Immature natural killer cell (primary cell): ENCODE measurements at regions not wholly inside any gene's neighbourhood (a gene's known extent, or its start where the extent isn't known, plus 50 kb on each side); places are given as distances from the start of the nearest gene placed in this dataset.
"Not testable (repeated sequence)": the region's sequence is repeated elsewhere in the genome, so short reads cannot be mapped to it uniquely, and the experiment has no call there.

Source experiments
- DNase-seq, 3 donors: peaks; one replicate each; pipeline ENCODE4 v3.0.0; 2022; ENCODE audit warnings: mixed read lengths in 1 of 3
- H3K27ac Mint-ChIP-seq, 6 donors: one replicate each; pipeline ENCODE4 v1.8.0; 2020; ENCODE audit warnings: mixed read lengths in 6 of 6, mild to moderate bottlenecking in 5 of 6, inconsistent platforms in 4 of 6, moderate library complexity in 3 of 6
- H3K27me3 Mint-ChIP-seq, 3 donors: one replicate each; pipeline ENCODE4 v1.8.0; 2020 to 2021; ENCODE audit warnings: low read depth in 3 of 3, mild to moderate bottlenecking in 3 of 3, mixed read lengths in 3 of 3, moderate library complexity in 3 of 3, inconsistent platforms in 1 of 3
- H3K36me3 Mint-ChIP-seq, 3 donors: one replicate each; pipeline ENCODE4 v1.8.0; 2020; ENCODE audit warnings: mixed read lengths in 3 of 3, inconsistent platforms in 2 of 3, mild to moderate bottlenecking in 2 of 3
- H3K4me1 Mint-ChIP-seq, 2 donors: one replicate each; pipeline ENCODE4 v1.8.0; 2020; ENCODE audit warnings: inconsistent platforms in 2 of 2, mild to moderate bottlenecking in 2 of 2, mixed read lengths in 2 of 2, moderate library complexity in 1 of 2
- H3K4me3 Mint-ChIP-seq, 5 donors: one replicate each; pipeline ENCODE4 v1.8.0; 2020; ENCODE audit warnings: mild to moderate bottlenecking in 5 of 5, mixed read lengths in 5 of 5, inconsistent platforms in 3 of 5, moderate library complexity in 3 of 5
- H3K9me3 Mint-ChIP-seq, 6 donors: one replicate each; pipeline ENCODE4 v1.8.0; 2020; ENCODE audit warnings: mild to moderate bottlenecking in 6 of 6, mixed read lengths in 6 of 6, inconsistent platforms in 4 of 6, moderate library complexity in 3 of 6

DNA sequence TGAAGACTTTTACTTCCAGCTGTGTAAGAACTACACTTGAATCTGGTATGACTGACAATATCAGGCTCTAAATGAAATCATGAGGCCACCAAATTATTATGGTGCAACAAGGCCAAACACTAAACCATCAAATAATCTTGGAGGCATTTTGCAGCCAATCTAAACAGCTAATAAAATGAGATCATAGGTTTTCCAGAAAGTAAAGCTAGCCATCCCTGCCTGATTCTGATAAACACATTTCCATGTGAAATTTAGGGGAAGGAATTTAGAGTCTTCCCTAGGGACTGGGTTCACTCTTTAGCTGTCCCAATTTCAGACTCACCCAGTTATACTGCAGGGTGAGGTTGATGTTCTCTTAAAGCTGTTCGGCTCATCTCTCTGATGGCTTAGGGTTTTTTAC lies 190.3 kb upstream of the TMEM196 start:
- H3K4me1 Mint-ChIP-seq, result no peaks in the 10 kb centered on the region
- H3K27ac Mint-ChIP-seq, result no peak overlapping the region

DNA sequence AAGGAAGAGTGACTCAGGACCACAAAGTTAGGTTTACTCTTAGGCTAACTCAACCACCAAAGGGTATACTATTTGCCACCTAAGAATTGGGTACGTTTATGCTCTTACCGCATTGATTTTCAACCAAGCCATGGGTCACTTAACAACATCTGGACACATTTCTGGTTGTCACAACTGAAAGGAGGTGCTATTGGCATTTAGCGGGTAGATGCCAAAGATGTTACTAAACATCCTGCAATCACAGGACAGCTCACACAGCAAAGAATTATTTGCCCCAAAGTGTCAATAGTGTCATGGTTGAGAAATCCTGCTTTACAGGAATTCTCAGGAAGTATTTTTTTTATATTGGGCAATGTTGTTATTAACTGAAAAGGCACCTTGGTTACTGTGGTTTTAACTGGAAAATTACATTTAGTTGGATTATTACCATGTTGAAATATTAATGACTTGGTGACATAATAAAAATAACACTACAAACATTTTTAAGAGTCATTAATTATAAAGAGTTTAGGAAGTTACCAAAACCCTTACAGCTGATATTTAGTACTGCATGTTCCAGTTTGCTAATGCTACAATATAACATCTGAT lies 185.0 kb upstream of the TMEM196 start:
- no peak overlapping the region for H3K4me3 Mint-ChIP-seq
- peaks cover 0 to 1% (median 0%) of the 10 kb centered on the region in 3 donors for H3K27me3 Mint-ChIP-seq

More for the DNA sequence above, 190.3 kb upstream of the TMEM196 start:
- Mint-ChIP-seq H3K27me3 (no peaks in the 10 kb centered on the region), H3K4me3 (no peak overlapping the region), H3K9me3 (peaks cover 0 to 8% (median under 1%) of the 10 kb centered on the region in 6 donors), H3K36me3 (no peaks in the 10 kb centered on the region)
- no peak for DNase-seq

DNA sequence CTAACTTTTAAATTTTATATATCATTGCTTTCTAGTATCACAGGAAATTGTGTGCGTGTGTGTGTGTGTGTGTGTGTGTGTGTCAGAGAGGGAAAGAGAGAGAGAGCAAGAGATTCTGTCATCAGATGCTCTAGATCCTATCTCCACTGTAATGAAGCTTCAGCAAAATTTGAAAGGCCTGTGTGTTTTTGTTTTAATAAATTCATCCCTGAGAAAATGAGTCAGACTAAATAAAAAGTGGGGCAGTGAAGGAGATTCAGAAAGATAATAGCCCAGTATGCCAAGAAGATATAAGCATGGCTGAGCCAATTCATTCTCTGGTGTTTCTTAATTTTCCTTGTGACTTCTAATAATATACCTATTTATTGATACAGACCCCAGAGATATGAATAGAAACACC lies 184.2 kb upstream of the TMEM196 start:
- Mint-ChIP-seq H3K4me3 (no peak overlapping the region), H3K4me1 (no peaks in the 10 kb centered on the region), H3K9me3 (peaks cover 3 to 22% (median 8%) of the 10 kb centered on the region in 6 donors), H3K27me3 (peaks cover 0 to 1% (median 0%) of the 10 kb centered on the region in 3 donors), H3K36me3 (no peaks in the 10 kb centered on the region), H3K27ac (no peak overlapping the region)
- DNase-seq, result no peak

More for the DNA sequence above, 185.0 kb upstream of the TMEM196 start:
- DNase-seq, result no peak
- peaks cover 0 to 19% (median 9%) of the 10 kb centered on the region in 6 donors for H3K9me3 Mint-ChIP-seq
- no peak overlapping the region for H3K27ac Mint-ChIP-seq
- no peaks in the 10 kb centered on the region for H3K36me3 Mint-ChIP-seq
- H3K4me1 Mint-ChIP-seq, result no peaks in the 10 kb centered on the region

DNA sequence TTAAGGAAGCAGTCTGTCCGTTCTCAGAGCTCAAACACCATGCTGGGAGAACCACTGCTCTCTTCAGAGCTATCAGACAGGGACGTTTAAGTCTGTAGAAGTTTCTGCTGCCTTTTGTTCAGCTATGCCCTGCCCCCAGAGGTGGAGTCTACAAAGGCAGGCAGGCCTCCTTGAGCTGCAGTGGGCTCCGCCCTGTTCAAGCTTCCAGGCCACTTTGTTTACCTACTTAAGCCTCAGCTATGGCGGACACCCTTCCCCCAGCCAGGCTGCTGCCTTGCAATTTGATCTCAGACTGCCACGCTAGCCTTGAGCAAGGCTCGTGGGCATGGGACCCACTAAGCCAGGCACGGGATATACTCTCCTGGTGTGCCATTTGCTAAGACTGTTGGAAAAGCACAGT lies 180.7 kb upstream of the TMEM196 start:
- not testable (repeated sequence) for H3K36me3 Mint-ChIP-seq

GRCh38 chr7:19953411-19953810 lies 180.0 kb upstream of the TMEM196 start:
- not testable (repeated sequence) for H3K4me1 Mint-ChIP-seq, H3K27me3 Mint-ChIP-seq, H3K36me3 Mint-ChIP-seq, H3K4me3 Mint-ChIP-seq, H3K27ac Mint-ChIP-seq, DNase-seq
- peaks cover 6 to 54% (median 29%) of the 10 kb centered on the region in 6 donors for H3K9me3 Mint-ChIP-seq

More for the DNA sequence above, 180.7 kb upstream of the TMEM196 start:
- DNase-seq, H3K27me3 Mint-ChIP-seq, H3K4me1 Mint-ChIP-seq, H3K4me3 Mint-ChIP-seq, H3K27ac Mint-ChIP-seq: not testable (repeated sequence)
- H3K9me3 Mint-ChIP-seq, result peaks cover 6 to 49% (median 26%) of the 10 kb centered on the region in 6 donors

GRCh38 chr7:19948160-19948559 lies 174.7 kb upstream of the TMEM196 start:
- no peak for DNase-seq
- Mint-ChIP-seq H3K27me3 (no peaks in the 10 kb centered on the region), H3K4me3 (no peak overlapping the region), H3K27ac (no peak overlapping the region), H3K9me3 (peaks cover 11 to 33% (median 24%) of the 10 kb centered on the region in 6 donors), H3K4me1 (no peaks in the 10 kb centered on the region), H3K36me3 (no peaks in the 10 kb centered on the region)

DNA sequence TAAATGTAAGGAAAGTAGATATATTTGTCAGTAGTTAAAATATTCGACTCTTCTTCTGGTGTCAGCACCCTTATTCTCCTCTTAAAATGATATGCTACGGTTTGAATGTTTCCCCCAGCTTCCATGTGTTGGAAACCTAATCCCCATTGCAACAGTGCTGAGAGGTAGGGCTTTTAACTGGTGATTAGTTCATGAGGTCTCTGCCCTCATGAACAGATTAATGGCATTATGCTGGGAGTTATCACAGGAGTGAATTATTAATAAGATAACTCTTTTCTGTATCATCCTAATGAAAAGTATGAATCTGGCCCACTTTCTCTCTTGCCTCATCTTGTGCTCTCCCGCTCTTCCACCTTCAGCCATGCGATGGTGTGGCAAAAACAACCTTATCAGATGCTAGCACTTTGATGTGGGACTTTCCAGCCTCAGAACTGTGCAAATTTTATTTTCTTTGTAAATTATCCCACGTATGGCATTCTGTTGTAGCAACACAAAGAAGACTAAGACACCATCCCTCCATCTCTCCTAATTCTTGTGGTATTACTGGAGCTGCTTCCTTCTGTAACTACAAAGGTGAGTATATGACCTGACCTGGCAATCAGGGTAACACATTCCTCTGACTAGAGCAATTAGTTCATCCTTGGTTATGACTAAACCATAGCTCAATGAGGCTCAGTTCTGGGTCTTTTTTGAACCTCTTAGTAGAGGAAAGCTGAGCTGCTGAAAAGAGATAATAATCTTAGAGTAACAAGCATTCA lies 171.1 kb upstream of the TMEM196 start:
- no peak overlapping the region for H3K4me3 Mint-ChIP-seq
- peaks cover 0 to 19% (median 5%) of the 10 kb centered on the region in 6 donors for H3K9me3 Mint-ChIP-seq
- H3K27ac Mint-ChIP-seq, result no peak overlapping the region
- DNase-seq, result no peak
- peaks cover 0 to 2% (median 0%) of the 10 kb centered on the region in 3 donors for H3K27me3 Mint-ChIP-seq
- H3K36me3 Mint-ChIP-seq, result no peaks in the 10 kb centered on the region
- H3K4me1 Mint-ChIP-seq, result no peaks in the 10 kb centered on the region

GRCh38 chr7:19939746-19940145 lies 166.3 kb upstream of the TMEM196 start:
- peaks cover 0 to 2% (median 0%) of the 10 kb centered on the region in 3 donors for H3K27me3 Mint-ChIP-seq
- no peak overlapping the region for H3K27ac Mint-ChIP-seq
- no peaks in the 10 kb centered on the region for H3K36me3 Mint-ChIP-seq
- no peak for DNase-seq
- H3K4me3 Mint-ChIP-seq, result no peak overlapping the region
- peaks cover 6 to 39% (median 13%) of the 10 kb centered on the region in 6 donors for H3K9me3 Mint-ChIP-seq
- H3K4me1 Mint-ChIP-seq, result no peaks in the 10 kb centered on the region

GRCh38 chr7:19932549-19933249 lies 159.3 kb upstream of the TMEM196 start:
- peaks cover 0 to 2% (median 0%) of the 10 kb centered on the region in 3 donors for H3K27me3 Mint-ChIP-seq
- H3K36me3 Mint-ChIP-seq, result no peaks in the 10 kb centered on the region
- no peak overlapping the region for H3K27ac Mint-ChIP-seq
- no peak overlapping the region for H3K4me3 Mint-ChIP-seq
- peaks cover 12 to 48% (median 20%) of the 10 kb centered on the region in 6 donors for H3K9me3 Mint-ChIP-seq
- DNase-seq, result no peak
- no peaks in the 10 kb centered on the region for H3K4me1 Mint-ChIP-seq

GRCh38 chr7:19930851-19931250 lies 157.4 kb upstream of the TMEM196 start:
- H3K27ac Mint-ChIP-seq, result no peak overlapping the region
- H3K4me3 Mint-ChIP-seq, result no peak overlapping the region
- H3K36me3 Mint-ChIP-seq, result no peaks in the 10 kb centered on the region
- no peaks in the 10 kb centered on the region for H3K4me1 Mint-ChIP-seq
- peaks cover 8 to 41% (median 14%) of the 10 kb centered on the region in 6 donors for H3K9me3 Mint-ChIP-seq
- DNase-seq, result no peak
- H3K27me3 Mint-ChIP-seq, result peaks cover 0 to 2% (median 2%) of the 10 kb centered on the region in 3 donors

DNA sequence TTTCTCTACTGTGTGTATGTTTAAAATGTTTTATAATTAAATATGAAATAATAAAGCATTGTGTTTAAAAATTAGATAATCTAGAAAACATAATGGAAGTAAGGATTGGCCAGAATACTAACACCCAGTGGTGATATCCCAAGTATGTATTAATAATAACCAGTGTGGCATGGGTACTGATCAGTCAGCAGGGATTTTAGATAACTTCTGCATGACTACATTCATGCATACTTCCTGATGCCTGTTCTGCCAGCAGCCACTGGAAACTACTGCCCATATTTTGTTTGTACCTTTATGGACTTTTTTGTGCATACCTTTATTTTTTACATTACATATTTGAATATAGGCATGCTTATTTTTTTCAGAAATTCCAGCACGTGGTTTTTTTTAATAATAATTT lies 156.6 kb upstream of the TMEM196 start:
- Mint-ChIP-seq H3K36me3 (no peaks in the 10 kb centered on the region), H3K27me3 (peaks cover 0 to 2% (median 2%) of the 10 kb centered on the region in 3 donors), H3K4me1 (no peaks in the 10 kb centered on the region), H3K9me3 (peaks cover 8 to 37% (median 11%) of the 10 kb centered on the region in 6 donors), H3K27ac (no peak overlapping the region), H3K4me3 (no peak overlapping the region)
- no peak for DNase-seq

DNA sequence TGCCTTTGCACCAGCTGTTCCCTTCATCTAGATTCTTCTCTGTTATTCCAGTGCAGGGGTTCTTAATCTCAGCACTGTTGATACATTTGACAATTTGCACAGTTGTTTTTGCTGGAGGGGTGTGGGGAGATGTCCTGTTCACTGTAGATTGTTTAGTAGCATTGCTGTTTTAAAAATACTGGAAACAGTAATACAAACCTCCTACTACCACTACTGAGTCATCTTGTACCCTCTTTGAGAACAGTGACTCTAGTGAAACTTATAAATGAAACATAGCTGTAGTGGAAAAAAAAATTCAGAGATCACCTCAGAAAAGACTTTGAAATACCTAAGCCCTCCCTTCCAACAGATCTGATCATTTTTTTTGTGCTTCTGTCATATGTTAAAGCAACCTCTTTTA lies 154.8 kb upstream of the TMEM196 start:
- Mint-ChIP-seq H3K4me3 (no peak overlapping the region), H3K27ac (no peak overlapping the region), H3K27me3 (peaks cover 2 to 3% (median 2%) of the 10 kb centered on the region in 3 donors), H3K4me1 (no peaks in the 10 kb centered on the region), H3K36me3 (no peaks in the 10 kb centered on the region), H3K9me3 (peaks cover 2 to 27% (median 6%) of the 10 kb centered on the region in 6 donors)
- DNase-seq, result no peak

DNA sequence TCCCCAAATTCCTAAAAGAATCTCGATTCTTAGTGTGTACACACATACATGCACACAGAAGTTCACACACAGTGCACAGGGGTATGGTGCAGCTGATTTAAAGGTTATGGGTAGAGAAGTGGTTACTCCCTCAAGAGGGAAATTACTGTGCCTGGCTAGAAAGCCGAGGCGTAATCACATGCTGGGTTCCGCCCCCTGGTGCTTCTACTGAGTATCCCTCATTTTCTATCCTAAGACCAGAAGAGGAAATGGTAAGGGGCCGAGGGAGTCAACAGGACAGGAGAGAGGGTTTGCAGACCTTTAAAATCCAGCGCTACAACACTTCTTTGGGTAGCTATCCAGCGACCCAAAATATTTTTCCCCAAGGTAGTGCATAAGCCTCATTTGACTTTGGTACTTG lies 147.3 kb upstream of the TMEM196 start:
- peaks cover 0 to 2% (median 2%) of the 10 kb centered on the region in 3 donors for H3K27me3 Mint-ChIP-seq
- H3K4me1 Mint-ChIP-seq, result no peaks in the 10 kb centered on the region
- DNase-seq, result no peak
- H3K9me3 Mint-ChIP-seq, result peaks cover 0 to 14% (median 7%) of the 10 kb centered on the region in 6 donors
- no peak overlapping the region for H3K27ac Mint-ChIP-seq
- no peaks in the 10 kb centered on the region for H3K36me3 Mint-ChIP-seq
- H3K4me3 Mint-ChIP-seq, result no peak overlapping the region

DNA sequence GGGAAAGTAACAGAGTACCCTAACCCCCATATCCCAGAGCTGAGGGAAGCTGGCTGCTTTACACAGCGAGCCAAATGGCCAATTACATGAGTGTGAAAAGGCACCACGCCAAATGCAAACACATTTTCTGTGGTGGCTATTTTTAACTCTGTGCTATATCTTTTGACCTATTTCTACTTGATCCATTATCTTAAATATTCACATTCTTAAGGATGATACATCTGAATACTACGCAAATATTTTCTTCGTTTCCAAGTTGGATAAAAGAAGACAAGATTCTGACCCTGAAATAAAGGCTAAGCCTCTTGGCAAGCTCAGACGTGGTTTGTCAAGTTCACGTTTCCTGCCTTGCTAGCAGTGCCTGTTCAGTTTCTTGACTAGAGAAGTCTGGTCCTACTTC lies 146.7 kb upstream of the TMEM196 start:
- peaks cover 0 to 4% (median 2%) of the 10 kb centered on the region in 3 donors for H3K27me3 Mint-ChIP-seq
- DNase-seq, result no peak
- H3K4me3 Mint-ChIP-seq, result no peak overlapping the region
- no peaks in the 10 kb centered on the region for H3K4me1 Mint-ChIP-seq
- peaks cover 0 to 17% (median 7%) of the 10 kb centered on the region in 6 donors for H3K9me3 Mint-ChIP-seq
- no peak overlapping the region for H3K27ac Mint-ChIP-seq
- H3K36me3 Mint-ChIP-seq, result no peaks in the 10 kb centered on the region
